Kidney tubule cell (primary cell): ENCODE measurements at regions not wholly inside any gene's neighbourhood (a gene's known extent, or its start where the extent isn't known, plus 50 kb on each side); places are given as distances from the start of the nearest gene placed in this dataset.

Source experiments
- DNase-seq: peaks from one replicate; pipeline ENCODE4 v3.0.0-alpha.2; 2018; ENCODE audit warnings: low spot score

GRCh38 chr10:123526356-123527064, 139.6 kb upstream of the GPR26 start:
- no peak for DNase-seq

- DNase-seq = peak; percentile 1
Observed at GRCh38 chr10:123527151-123527550, 139.0 kb upstream of the GPR26 start.

- no peak for DNase-seq
Observed at GRCh38 chr10:123529146-123529760, 136.9 kb upstream of the GPR26 start.

- DNase-seq = no peak
Observed at GRCh38 chr10:123530166-123530870, 135.8 kb upstream of the GPR26 start.

GRCh38 chr10:123535386-123535785, 130.8 kb upstream of the GPR26 start:
- DNase-seq = no peak

GRCh38 chr10:123536176-123536845, 129.8 kb upstream of the GPR26 start:
- no peak for DNase-seq

- no peak for DNase-seq
Observed at GRCh38 chr10:123537188-123537961, 128.8 kb upstream of the GPR26 start.

GRCh38 chr10:123538401-123539320, 127.5 kb upstream of the GPR26 start:
- no peak for DNase-seq

- no peak for DNase-seq
Observed at GRCh38 chr10:123544986-123545385, 121.2 kb upstream of the GPR26 start.

- DNase-seq = no peak
Observed at GRCh38 chr10:123548770-123549169, 117.4 kb upstream of the GPR26 start.

- no peak for DNase-seq
Observed at GRCh38 chr10:123549761-123550454, 116.2 kb upstream of the GPR26 start.

- no peak for DNase-seq
Observed at GRCh38 chr10:123550675-123551096, 115.5 kb upstream of the GPR26 start.

- DNase-seq = no peak
Observed at GRCh38 chr10:123551259-123551658, 114.9 kb upstream of the GPR26 start.

- no peak for DNase-seq
Observed at GRCh38 chr10:123552760-123553554, 113.2 kb upstream of the GPR26 start.

- no peak for DNase-seq
Observed at GRCh38 chr10:123553810-123554430, 112.2 kb upstream of the GPR26 start.

GRCh38 chr10:123554656-123555055, 111.5 kb upstream of the GPR26 start:
- no peak for DNase-seq

- no peak for DNase-seq
Observed at GRCh38 chr10:123555616-123556015, 110.5 kb upstream of the GPR26 start.

GRCh38 chr10:123556049-123556448, 110.1 kb upstream of the GPR26 start:
- DNase-seq = no peak

- DNase-seq = no peak
Observed at GRCh38 chr10:123556736-123557135, 109.4 kb upstream of the GPR26 start.
